Prostate gland (tissue), 2 donors: ENCODE measurements at regions not wholly inside any gene's neighbourhood (a gene's known extent, or its start where the extent isn't known, plus 50 kb on each side); places are given as distances from the start of the nearest gene placed in this dataset.

ENCODE experiments used
- DNase-seq: peaks from one replicate; pipeline ENCODE4 v3.0.0-alpha.2; 2019; ENCODE audit warnings: low spot score
- H3K27ac ChIP-seq, 2 donors: fragments of 200-600 bp; sonication (generic); 2 replicates each; pipeline ENCODE4 v1.5.1; 2017 to 2019
- H3K27me3 ChIP-seq: fragments of 200-600 bp; sonication (generic); replicated peaks from 2 replicates; pipeline ENCODE4 v1.5.1; 2019; ENCODE audit not compliant: insufficient read depth
- H3K36me3 ChIP-seq, 2 donors: fragments of 200-600 bp; sonication (generic); 1 replicate in 1 of 2; 2 replicates in 1 of 2; pipeline versions ENCODE4 v1.5.1 to v1.8.1; 2017 to 2019
- H3K4me1 ChIP-seq: fragments of 200-600 bp; sonication (generic); replicated peaks from 2 replicates; pipeline ENCODE4 v1.5.1; 2019
- H3K4me3 ChIP-seq, 2 donors: fragments of 200-600 bp; sonication (generic); 2 replicates each; pipeline ENCODE4 v1.5.1; 2017 to 2019
- H3K9me3 ChIP-seq: fragments of 200-600 bp; sonication (generic); 2 replicates; pipeline ENCODE4 v1.5.1; 2017
- POLR2A ChIP-seq: fragments of 450-650 bp; IDR thresholded peaks from one replicate; pipeline ENCODE4 v1.6.1; 2016; ENCODE audit warnings: antibody characterized with exemption, mild to moderate bottlenecking
- POLR2AphosphoS5 ChIP-seq: sonication (generic); formaldehyde crosslinking; IDR thresholded peaks from one replicate; pipeline ENCODE4 v1.6.1; 2017; ENCODE audit warnings: antibody characterized with exemption
- WGBS: methylation state at CpG from one replicate; pipeline ENCODE4 v1.1.5; 2018; 5-methylcytosine and 5-hydroxymethylcytosine counted together
- intact Hi-C: fragments of 100-400 bp; cut with DNase I; formaldehyde crosslinking; loops from one replicate; pipeline ENCODE4 v1.14.2; 2022
- TF ChIP-seq, protein P1 (sequence below), 4 experiments: fragments of 200-600 bp in 2 of 4; fragments of 450-650 bp in 2 of 4; sonication (generic) in 2 of 4; IDR thresholded peaks; 1 replicate in 3 of 4; 2 replicates in 1 of 4; pipeline ENCODE4 v1.5.1; 2016 to 2019; ENCODE audit warnings: antibody characterized with exemption in 4 of 4, mild to moderate bottlenecking in 2 of 4, moderate library complexity in 2 of 4

- H3K27me3 ChIP-seq, result no peaks in the 10 kb centered on the region
- intact Hi-C loops, result no loop called here
- H3K4me3 ChIP-seq, result no peak overlapping the region
- H3K27ac ChIP-seq, result no peak overlapping the region
- WGBS, result 60% methylated on average over 4 of the region's 4 CpGs
- H3K9me3 ChIP-seq, result no peaks in the 10 kb centered on the region
- H3K36me3 ChIP-seq, result no peaks in the 10 kb centered on the region
- no peak for DNase-seq
- TF ChIP-seq POLR2A (no peak), POLR2AphosphoS5 (no peak)
- TF ChIP-seq, protein P1, sequence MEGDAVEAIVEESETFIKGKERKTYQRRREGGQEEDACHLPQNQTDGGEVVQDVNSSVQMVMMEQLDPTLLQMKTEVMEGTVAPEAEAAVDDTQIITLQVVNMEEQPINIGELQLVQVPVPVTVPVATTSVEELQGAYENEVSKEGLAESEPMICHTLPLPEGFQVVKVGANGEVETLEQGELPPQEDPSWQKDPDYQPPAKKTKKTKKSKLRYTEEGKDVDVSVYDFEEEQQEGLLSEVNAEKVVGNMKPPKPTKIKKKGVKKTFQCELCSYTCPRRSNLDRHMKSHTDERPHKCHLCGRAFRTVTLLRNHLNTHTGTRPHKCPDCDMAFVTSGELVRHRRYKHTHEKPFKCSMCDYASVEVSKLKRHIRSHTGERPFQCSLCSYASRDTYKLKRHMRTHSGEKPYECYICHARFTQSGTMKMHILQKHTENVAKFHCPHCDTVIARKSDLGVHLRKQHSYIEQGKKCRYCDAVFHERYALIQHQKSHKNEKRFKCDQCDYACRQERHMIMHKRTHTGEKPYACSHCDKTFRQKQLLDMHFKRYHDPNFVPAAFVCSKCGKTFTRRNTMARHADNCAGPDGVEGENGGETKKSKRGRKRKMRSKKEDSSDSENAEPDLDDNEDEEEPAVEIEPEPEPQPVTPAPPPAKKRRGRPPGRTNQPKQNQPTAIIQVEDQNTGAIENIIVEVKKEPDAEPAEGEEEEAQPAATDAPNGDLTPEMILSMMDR (IDR thresholded peaks at IDR 0.05), result no peak
- no peaks in the 10 kb centered on the region for H3K4me1 ChIP-seq
These were observed 459.9 kb upstream of the CELF4 start for GRCh38 chr18:38025433-38026038.

DNA sequence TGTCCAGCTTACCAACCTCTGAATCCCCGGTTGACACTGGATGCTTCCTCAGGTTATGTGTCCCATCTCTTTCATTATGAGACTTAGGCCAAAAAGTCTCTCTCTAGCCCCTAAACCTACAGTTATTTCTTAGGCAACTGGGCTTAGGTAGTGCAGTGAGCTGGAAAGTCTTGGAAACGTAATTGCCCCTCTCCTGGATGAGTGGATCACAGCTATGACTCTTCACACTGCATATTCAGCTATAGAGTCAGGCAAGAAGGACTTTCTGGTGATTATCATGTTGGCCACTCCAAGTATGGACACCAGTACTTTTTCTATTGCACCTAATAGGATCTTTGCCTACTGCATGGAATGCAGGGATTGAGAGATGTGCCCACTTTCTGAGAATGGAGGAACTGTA, 458.3 kb upstream of the CELF4 start:
- no peak overlapping the region for H3K4me3 ChIP-seq
- TF ChIP-seq, protein P1 (IDR thresholded peaks at IDR 0.05), result no peak
- TF ChIP-seq POLR2AphosphoS5, result no peak
- TF ChIP-seq POLR2A, result no peak
- no peaks in the 10 kb centered on the region for H3K9me3 ChIP-seq
- H3K36me3 ChIP-seq, result no peaks in the 10 kb centered on the region
- no peak for DNase-seq
- H3K27me3 ChIP-seq, result no peaks in the 10 kb centered on the region
- intact Hi-C loops, result no loop called here
- no peaks in the 10 kb centered on the region for H3K4me1 ChIP-seq
- 78% methylated on average over 2 of the region's 2 CpGs for WGBS
- H3K27ac ChIP-seq, result no peak overlapping the region

GRCh38 chr18:38022234-38022633, 456.6 kb upstream of the CELF4 start:
- no peak overlapping the region for H3K4me3 ChIP-seq
- no peak for DNase-seq
- TF ChIP-seq POLR2AphosphoS5 (no peak), POLR2A (no peak)
- TF ChIP-seq, protein P1 (IDR thresholded peaks at IDR 0.05), result no peak
- H3K27ac ChIP-seq, result no peak overlapping the region
- no peaks in the 10 kb centered on the region for H3K36me3 ChIP-seq
- WGBS, result 63% methylated on average over 4 of the region's 4 CpGs
- H3K9me3 ChIP-seq, result no peaks in the 10 kb centered on the region
- no peaks in the 10 kb centered on the region for H3K27me3 ChIP-seq
- no peaks in the 10 kb centered on the region for H3K4me1 ChIP-seq
- intact Hi-C loops, result no loop called here

DNA sequence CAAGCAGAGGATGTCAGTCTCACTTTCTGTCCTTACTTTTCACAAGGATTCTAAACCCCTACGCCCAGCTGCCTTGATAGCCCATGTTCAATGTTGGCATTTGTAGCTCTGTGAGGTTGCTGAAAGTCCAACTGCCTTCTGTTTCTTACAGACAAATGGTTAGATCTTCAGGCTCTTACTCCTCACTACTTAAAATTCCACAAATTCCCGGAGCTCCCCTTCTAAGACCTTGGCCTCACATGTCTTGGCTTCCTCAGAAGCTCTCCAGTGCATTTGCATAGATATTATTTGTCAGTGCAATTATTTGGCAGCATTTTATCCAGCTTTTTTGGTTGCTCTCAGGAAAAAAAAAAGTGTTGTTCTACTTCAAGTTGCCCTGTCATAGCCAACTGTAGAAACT, 453.7 kb upstream of the CELF4 start:
- intact Hi-C loops, result no loop called here
- TF ChIP-seq, protein P1 (IDR thresholded peaks at IDR 0.05), result no peak
- TF ChIP-seq POLR2AphosphoS5 (no peak), POLR2A (no peak)
- H3K27me3 ChIP-seq, result no peaks in the 10 kb centered on the region
- 67% methylated on average over 2 of the region's 2 CpGs for WGBS
- H3K4me3 ChIP-seq, result no peak overlapping the region
- H3K27ac ChIP-seq, result no peak overlapping the region
- H3K36me3 ChIP-seq, result no peaks in the 10 kb centered on the region
- DNase-seq, result no peak
- no peaks in the 10 kb centered on the region for H3K4me1 ChIP-seq
- no peaks in the 10 kb centered on the region for H3K9me3 ChIP-seq

GRCh38 chr18:38010971-38011857, 445.6 kb upstream of the CELF4 start:
- H3K9me3 ChIP-seq, result no peaks in the 10 kb centered on the region
- H3K4me3 ChIP-seq, result no peak overlapping the region
- intact Hi-C loops, result no loop called here
- no peaks in the 10 kb centered on the region for H3K4me1 ChIP-seq
- no peak for DNase-seq
- WGBS, result 77% methylated on average over 4 of the region's 4 CpGs
- no peak overlapping the region for H3K27ac ChIP-seq
- H3K36me3 ChIP-seq, result no peaks in the 10 kb centered on the region
- no peak for TF ChIP-seq POLR2A
- no peaks in the 10 kb centered on the region for H3K27me3 ChIP-seq
